GM18508 (cell line): ENCODE measurements at regions not wholly inside any gene's neighbourhood (a gene's known extent, or its start where the extent isn't known, plus 50 kb on each side); places are given as distances from the start of the nearest gene placed in this dataset.
"Not testable (repeated sequence)": the region's sequence is repeated elsewhere in the genome, so short reads cannot be mapped to it uniquely, and the experiment has no call there.

Source experiments
- ATAC-seq: cut with Tn5 transposase; IDR thresholded peaks from one replicate; pipeline ENCODE4 v1.9.1; 2021; ENCODE audit warnings: moderate number of reproducible peaks; ENCODE audit not compliant: insufficient read depth, unreplicated experiment

GRCh38 chr6:167688123-167688522, 138.6 kb upstream of the AFDN start:
- no peak for ATAC-seq

- ATAC-seq, result no peak
Measured at GRCh38 chr6:167689278-167689677, 137.4 kb upstream of the AFDN start.

- no peak for ATAC-seq
Measured at GRCh38 chr6:167689751-167690150, 137.0 kb upstream of the AFDN start.

- ATAC-seq, result not testable (repeated sequence)
Measured at GRCh38 chr6:167690167-167690922, 136.4 kb upstream of the AFDN start.

- no peak for ATAC-seq
Measured at GRCh38 chr6:167690931-167691330, 135.8 kb upstream of the AFDN start.

- ATAC-seq, result no peak
Measured at GRCh38 chr6:167691533-167692312, 135.0 kb upstream of the AFDN start.

- ATAC-seq, result not testable (repeated sequence)
Measured at GRCh38 chr6:167693478-167693877, 133.2 kb upstream of the AFDN start.

- ATAC-seq, result no peak
Measured at GRCh38 chr6:167695831-167696230, 130.9 kb upstream of the AFDN start.

- ATAC-seq, result no peak
Measured at GRCh38 chr6:167696296-167696695, 130.4 kb upstream of the AFDN start.

GRCh38 chr6:167697316-167697715, 129.4 kb upstream of the AFDN start:
- ATAC-seq, result no peak

- no peak for ATAC-seq
Measured at GRCh38 chr6:167698540-167698939, 128.2 kb upstream of the AFDN start.

- peak; percentile 89 for ATAC-seq
Measured at GRCh38 chr6:167699141-167699931, 127.4 kb upstream of the AFDN start.

GRCh38 chr6:167700199-167700598, 126.5 kb upstream of the AFDN start:
- ATAC-seq, result no peak

- ATAC-seq, result no peak
Measured at GRCh38 chr6:167701010-167701409, 125.7 kb upstream of the AFDN start.

- no peak for ATAC-seq
Measured at GRCh38 chr6:167702241-167702827, 124.4 kb upstream of the AFDN start.

- no peak for ATAC-seq
Measured at GRCh38 chr6:167703347-167703746, 123.4 kb upstream of the AFDN start.

- ATAC-seq, result no peak
Measured at GRCh38 chr6:167703781-167704180, 122.9 kb upstream of the AFDN start.

- ATAC-seq, result no peak
Measured at GRCh38 chr6:167704396-167704901, 122.3 kb upstream of the AFDN start.

GRCh38 chr6:167705211-167705750, 121.4 kb upstream of the AFDN start:
- ATAC-seq, result no peak
